GM12878 (cell line): ENCODE measurements at regions not wholly inside any gene's neighbourhood (a gene's known extent, or its start where the extent isn't known, plus 50 kb on each side); places are given as distances from the start of the nearest gene placed in this dataset.

Source experiments
- ATAC-seq: fragments of 200-7000 bp; cut with Tn5 transposase; 3 replicates; pipeline ENCODE4 v1.9.1; 2020; ENCODE audit warnings: mild to moderate bottlenecking, moderate library complexity
- BruUV-seq: library from RNA; stranded (reverse); fragments of 400-500 nt; replicated peaks from 2 replicates; lab custom pipeline; 2021; lab: Mats Ljungman, UMichigan
- CTCF ChIA-PET: fragments of 300-600 bp; sonication (Branson Sonifier 250); formaldehyde crosslinking; extraction: SDS; loops from one replicate; lab custom pipeline; 2021; ENCODE audit warnings: inconsistent platforms; lab: Yijun Ruan, JAX
- POLR2A ChIA-PET: fragments of 350-600 bp; formaldehyde crosslinking; extraction: SDS; loops from one replicate; lab custom pipeline; 2021; ENCODE audit warnings: inconsistent platforms; lab: Charles Lee
- RAD21 ChIA-PET: fragments of 300-600 bp; sonication (Branson Sonifier 250); formaldehyde crosslinking; loops from one replicate; lab custom pipeline; 2023; ENCODE audit warnings: antibody characterized with exemption; ENCODE audit not compliant: unreplicated experiment; lab: Charles Lee
- SMC1A ChIA-PET: fragments of 300-600 bp; sonication (Branson Sonifier 250); formaldehyde crosslinking; loops from one replicate; lab custom pipeline; 2023; ENCODE audit not compliant: unreplicated experiment, uncharacterized antibody; lab: Charles Lee
- DNase-seq: peaks from one replicate; pipeline ENCODE4 v3.0.0-alpha.2; 2011; ENCODE audit warnings: low read depth, low spot score
- FAIRE-seq: peaks from 3 replicates; lab custom pipeline; 2011; peaks lifted over from hg19 to GRCh38; lab: Jason Lieb, UNC
- H2AFZ ChIP-seq: 2 replicates; pipeline ENCODE4 v1.6.0; 2011; ENCODE audit warnings: low read depth, low read length, control low read depth; ENCODE audit not compliant: control insufficient read depth
- H3K27ac ChIP-seq: 2 replicates; pipeline ENCODE4 v1.5.1; 2011; ENCODE audit warnings: control low read depth; ENCODE audit not compliant: control insufficient read depth, insufficient read depth
- H3K27me3 ChIP-seq, 2 experiments: replicated peaks in 1 of 2; 2 replicates each; pipeline versions ENCODE4 v1.6.0 to v1.6.1; 2011; ENCODE audit warnings: low read length in 1 of 2; ENCODE audit not compliant: control insufficient read depth in 2 of 2, insufficient read depth in 2 of 2
- H3K36me3 ChIP-seq, 2 experiments: 2 replicates each; pipeline ENCODE4 v1.5.1; 2011; ENCODE audit warnings: low read length in 1 of 2; ENCODE audit not compliant: control insufficient read depth in 2 of 2, insufficient read depth in 2 of 2
- H3K4me1 ChIP-seq: 2 replicates; pipeline ENCODE4 v1.6.1; 2011; ENCODE audit warnings: mild to moderate bottlenecking, low read length, moderate library complexity, mixed read lengths; ENCODE audit not compliant: control insufficient read depth, insufficient read depth
- H3K4me2 ChIP-seq: 2 replicates; pipeline ENCODE4 v1.6.0; 2011; ENCODE audit warnings: control low read depth; ENCODE audit not compliant: control insufficient read depth, insufficient read depth
- H3K4me3 ChIP-seq: fragments of 200-600 bp; sonication (generic); 2 replicates; pipeline ENCODE4 v1.5.1; 2016
- H3K79me2 ChIP-seq: 2 replicates; pipeline ENCODE4 v1.6.0; 2011; ENCODE audit warnings: low read length; ENCODE audit not compliant: control insufficient read depth, insufficient read depth
- H3K9ac ChIP-seq: 2 replicates; pipeline ENCODE4 v1.8.0; 2011; ENCODE audit warnings: low read length, control low read depth, mixed read lengths; ENCODE audit not compliant: control insufficient read depth, insufficient read depth
- H3K9me3 ChIP-seq: replicated peaks from 3 replicates; pipeline ENCODE4 v1.5.1; 2011; ENCODE audit warnings: mild to moderate bottlenecking, low read length; ENCODE audit not compliant: control insufficient read depth, insufficient read depth
- H4K20me1 ChIP-seq: 2 replicates; pipeline ENCODE4 v1.6.0; 2011; ENCODE audit not compliant: control insufficient read depth, insufficient read depth
- BACH1 ChIP-seq: fragments of 450-650 bp; IDR thresholded peaks from 2 replicates; pipeline ENCODE4 v1.6.1; 2017; ENCODE audit warnings: mild to moderate bottlenecking, borderline replicate concordance
- BRCA1 ChIP-seq: IDR thresholded peaks from 2 replicates; pipeline ENCODE4 v1.6.1; 2011; ENCODE audit warnings: low read depth, low read length, improper control_type of control experiment
- CEBPB ChIP-seq, 2 experiments: fragments of 150-350 bp in 1 of 2; IDR thresholded peaks; 2 replicates each; pipeline ENCODE4 v1.6.1; 2012 to 2014; ENCODE audit warnings: low read depth in 2 of 2, low read length in 2 of 2, borderline replicate concordance in 1 of 2, inconsistent platforms in 1 of 2
- DPF2 ChIP-seq: fragments of 450-650 bp; IDR thresholded peaks from 2 replicates; pipeline ENCODE4 v1.6.1; 2017; ENCODE audit warnings: mild to moderate bottlenecking
- HCFC1 ChIP-seq: fragments of 150-350 bp; IDR thresholded peaks from 2 replicates; pipeline ENCODE4 v1.6.1; 2014; ENCODE audit warnings: low read length
- LARP7 ChIP-seq: fragments of 450-650 bp; IDR thresholded peaks from 2 replicates; pipeline ENCODE4 v1.6.1; 2017; ENCODE audit warnings: mild to moderate bottlenecking
- NR2F1 ChIP-seq: fragments of 450-650 bp; conservative IDR thresholded peaks from 2 replicates; pipeline ENCODE4 v1.6.1; 2017; ENCODE audit warnings: mild to moderate bottlenecking
- PAX5 ChIP-seq: IDR thresholded peaks from 2 replicates; pipeline ENCODE4 v1.6.1; 2011; ENCODE audit warnings: low read depth, low read length, borderline replicate concordance
- SMARCA5 ChIP-seq: fragments of 450-650 bp; IDR thresholded peaks from 2 replicates; pipeline ENCODE4 v1.6.1; 2017; ENCODE audit warnings: mild to moderate bottlenecking
- YY1 ChIP-seq: IDR thresholded peaks from 2 replicates; pipeline ENCODE4 v1.6.1; 2011; ENCODE audit warnings: low read depth, mild to moderate bottlenecking, low read length
- ZNF24 ChIP-seq: fragments of 450-650 bp; IDR thresholded peaks from 2 replicates; pipeline ENCODE4 v1.6.1; 2017; ENCODE audit warnings: antibody characterized with exemption, mild to moderate bottlenecking
- ZNF274 ChIP-seq: IDR thresholded peaks from one replicate; pipeline ENCODE4 v1.8.0; 2011; ENCODE audit not compliant: insufficient read length, insufficient read depth
- ZNF622 ChIP-seq: fragments of 450-650 bp; IDR thresholded peaks from 2 replicates; pipeline ENCODE4 v1.6.1; 2017; ENCODE audit warnings: mild to moderate bottlenecking, inconsistent platforms
- WGBS: methylation state at CpG from one replicate; pipeline ENCODE4 v1.1.6; 2016; ENCODE audit warnings: low lambda C conversion rate; ENCODE audit not compliant: insufficient replicate concordance, insufficient coverage; ENCODE audit errors: missing lambda C conversion rate; 5-methylcytosine and 5-hydroxymethylcytosine counted together
- in situ Hi-C: fragments of 300-500 bp; cut with MboI; formaldehyde crosslinking; loops from 9 replicates; pipeline ENCODE4 v1.14.3; 2018; ENCODE audit warnings: mixed read lengths
- intact Hi-C: fragments of 100-400 bp; cut with micrococcal nuclease; formaldehyde crosslinking; loops from one replicate; pipeline ENCODE4 v1.14.2; 2022; ENCODE audit not compliant: unreplicated experiment
- TF ChIP-seq, protein P1 (sequence below): fragments of 150-350 bp; IDR thresholded peaks from 2 replicates; pipeline ENCODE4 v1.6.1; 2016; ENCODE audit warnings: low read depth, low read length
- TF ChIP-seq, protein P2 (sequence below): IDR thresholded peaks from 2 replicates; pipeline ENCODE4 v1.6.1; 2012; ENCODE audit warnings: mild to moderate bottlenecking, low read depth, low read length
- TF ChIP-seq, protein P3 (sequence below): IDR thresholded peaks from 2 replicates; pipeline ENCODE4 v1.6.1; 2011; ENCODE audit warnings: borderline replicate concordance, low read depth, mild to moderate bottlenecking, moderate library complexity, mixed read lengths, low read length; ENCODE audit not compliant: insufficient read depth; ENCODE audit errors: extremely low read length
- TF ChIP-seq, protein P4 (sequence below): IDR thresholded peaks from 2 replicates; pipeline ENCODE4 v1.6.1; 2011; ENCODE audit warnings: low read depth, low read length, improper control_type of control experiment, borderline replicate concordance

DNA sequence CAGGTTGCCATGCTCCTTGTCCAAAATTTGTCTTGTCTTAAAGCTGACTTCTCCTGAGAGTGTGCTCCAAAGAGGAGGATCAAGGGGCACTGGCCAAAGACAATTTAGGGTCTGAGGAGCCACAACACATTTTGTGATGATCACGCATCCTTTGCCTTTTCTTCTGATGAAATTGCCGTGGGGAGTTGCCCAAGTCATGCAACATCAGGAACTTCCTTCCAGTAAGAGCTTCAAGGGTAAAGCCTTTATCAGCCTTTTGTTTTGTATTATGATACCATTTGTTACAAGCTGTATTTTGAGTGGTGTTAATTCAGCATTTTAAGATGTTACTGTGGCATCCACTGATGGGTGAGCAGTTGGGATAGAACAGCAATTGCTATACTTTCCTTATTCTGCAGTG, 131.2 kb upstream of the MKI67 start (continued):
- TF ChIP-seq, protein P1, sequence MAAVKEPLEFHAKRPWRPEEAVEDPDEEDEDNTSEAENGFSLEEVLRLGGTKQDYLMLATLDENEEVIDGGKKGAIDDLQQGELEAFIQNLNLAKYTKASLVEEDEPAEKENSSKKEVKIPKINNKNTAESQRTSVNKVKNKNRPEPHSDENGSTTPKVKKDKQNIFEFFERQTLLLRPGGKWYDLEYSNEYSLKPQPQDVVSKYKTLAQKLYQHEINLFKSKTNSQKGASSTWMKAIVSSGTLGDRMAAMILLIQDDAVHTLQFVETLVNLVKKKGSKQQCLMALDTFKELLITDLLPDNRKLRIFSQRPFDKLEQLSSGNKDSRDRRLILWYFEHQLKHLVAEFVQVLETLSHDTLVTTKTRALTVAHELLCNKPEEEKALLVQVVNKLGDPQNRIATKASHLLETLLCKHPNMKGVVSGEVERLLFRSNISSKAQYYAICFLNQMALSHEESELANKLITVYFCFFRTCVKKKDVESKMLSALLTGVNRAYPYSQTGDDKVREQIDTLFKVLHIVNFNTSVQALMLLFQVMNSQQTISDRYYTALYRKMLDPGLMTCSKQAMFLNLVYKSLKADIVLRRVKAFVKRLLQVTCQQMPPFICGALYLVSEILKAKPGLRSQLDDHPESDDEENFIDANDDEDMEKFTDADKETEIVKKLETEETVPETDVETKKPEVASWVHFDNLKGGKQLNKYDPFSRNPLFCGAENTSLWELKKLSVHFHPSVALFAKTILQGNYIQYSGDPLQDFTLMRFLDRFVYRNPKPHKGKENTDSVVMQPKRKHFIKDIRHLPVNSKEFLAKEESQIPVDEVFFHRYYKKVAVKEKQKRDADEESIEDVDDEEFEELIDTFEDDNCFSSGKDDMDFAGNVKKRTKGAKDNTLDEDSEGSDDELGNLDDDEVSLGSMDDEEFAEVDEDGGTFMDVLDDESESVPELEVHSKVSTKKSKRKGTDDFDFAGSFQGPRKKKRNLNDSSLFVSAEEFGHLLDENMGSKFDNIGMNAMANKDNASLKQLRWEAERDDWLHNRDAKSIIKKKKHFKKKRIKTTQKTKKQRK = no peak

DNA sequence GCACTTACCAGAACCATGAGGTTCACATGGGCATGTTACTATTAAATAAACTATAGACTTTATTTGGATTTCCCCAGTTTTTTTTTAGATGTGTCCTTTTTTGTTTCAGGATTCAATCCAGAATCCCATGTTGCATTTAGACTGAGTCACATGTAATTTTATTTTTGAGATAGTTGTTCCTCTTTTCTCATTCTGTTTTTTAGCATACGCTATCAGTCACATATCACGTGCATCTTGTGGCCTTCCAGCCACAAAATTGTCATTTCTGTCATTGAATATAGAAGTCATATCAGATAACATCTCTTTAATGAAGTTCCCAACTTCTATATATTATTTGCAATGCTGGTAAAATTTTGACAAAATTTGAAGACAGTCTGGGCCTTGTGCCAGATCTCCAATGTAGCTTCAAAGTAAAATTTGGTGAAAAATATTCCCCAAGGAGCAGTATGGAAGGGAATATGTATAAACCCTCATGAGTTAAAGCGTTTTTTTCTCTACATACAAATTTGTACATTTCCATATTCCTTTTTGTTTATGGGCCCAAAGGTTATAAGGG, 132.3 kb upstream of the MKI67 start:
- ChIA-PET SMC1A (no interaction called here), CTCF (no interaction called here), POLR2A (no interaction called here), RAD21 (no interaction called here)
- in situ Hi-C loops (no loop called here), intact Hi-C loops (no loop called here)
- no peak for ATAC-seq
- Histone ChIP-seq H3K27ac (no peak overlapping the region), H3K9me3 (no peaks in the 10 kb centered on the region), H3K4me2 (no peak overlapping the region), H3K4me3 (no peak overlapping the region), H3K36me3 (no peaks in the 10 kb centered on the region), H3K9ac (no peak overlapping the region), H3K79me2 (no peaks in the 10 kb centered on the region), H2AFZ (no peak overlapping the region), H3K4me1 (no peaks in the 10 kb centered on the region), H3K27me3 (no peaks in the 10 kb centered on the region), H4K20me1 (no peaks in the 10 kb centered on the region)
- DNase-seq = no peak
- no TSS peak for BruUV-seq
- 2% methylated on average over 3 of the region's 3 CpGs for WGBS
- FAIRE-seq = no peak
- TF ChIP-seq YY1 (no peak), ZNF274 (no peak), SMARCA5 (no peak), ZNF24 (no peak), ZNF622 (no peak), CEBPB (IDR thresholded peaks at IDR 0.05; ENCODE audit: borderline replicate concordance in 1 of 2, low read depth in 2 of 2, low read length in 2 of 2) (no peak), BACH1 (no peak), BRCA1 (no peak), HCFC1 (no peak), LARP7 (no peak), DPF2 (no peak), NR2F1 (no peak), PAX5 (no peak)
- TF ChIP-seq, protein P2, sequence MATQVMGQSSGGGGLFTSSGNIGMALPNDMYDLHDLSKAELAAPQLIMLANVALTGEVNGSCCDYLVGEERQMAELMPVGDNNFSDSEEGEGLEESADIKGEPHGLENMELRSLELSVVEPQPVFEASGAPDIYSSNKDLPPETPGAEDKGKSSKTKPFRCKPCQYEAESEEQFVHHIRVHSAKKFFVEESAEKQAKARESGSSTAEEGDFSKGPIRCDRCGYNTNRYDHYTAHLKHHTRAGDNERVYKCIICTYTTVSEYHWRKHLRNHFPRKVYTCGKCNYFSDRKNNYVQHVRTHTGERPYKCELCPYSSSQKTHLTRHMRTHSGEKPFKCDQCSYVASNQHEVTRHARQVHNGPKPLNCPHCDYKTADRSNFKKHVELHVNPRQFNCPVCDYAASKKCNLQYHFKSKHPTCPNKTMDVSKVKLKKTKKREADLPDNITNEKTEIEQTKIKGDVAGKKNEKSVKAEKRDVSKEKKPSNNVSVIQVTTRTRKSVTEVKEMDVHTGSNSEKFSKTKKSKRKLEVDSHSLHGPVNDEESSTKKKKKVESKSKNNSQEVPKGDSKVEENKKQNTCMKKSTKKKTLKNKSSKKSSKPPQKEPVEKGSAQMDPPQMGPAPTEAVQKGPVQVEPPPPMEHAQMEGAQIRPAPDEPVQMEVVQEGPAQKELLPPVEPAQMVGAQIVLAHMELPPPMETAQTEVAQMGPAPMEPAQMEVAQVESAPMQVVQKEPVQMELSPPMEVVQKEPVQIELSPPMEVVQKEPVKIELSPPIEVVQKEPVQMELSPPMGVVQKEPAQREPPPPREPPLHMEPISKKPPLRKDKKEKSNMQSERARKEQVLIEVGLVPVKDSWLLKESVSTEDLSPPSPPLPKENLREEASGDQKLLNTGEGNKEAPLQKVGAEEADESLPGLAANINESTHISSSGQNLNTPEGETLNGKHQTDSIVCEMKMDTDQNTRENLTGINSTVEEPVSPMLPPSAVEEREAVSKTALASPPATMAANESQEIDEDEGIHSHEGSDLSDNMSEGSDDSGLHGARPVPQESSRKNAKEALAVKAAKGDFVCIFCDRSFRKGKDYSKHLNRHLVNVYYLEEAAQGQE = no peak
- TF ChIP-seq, protein P3, sequence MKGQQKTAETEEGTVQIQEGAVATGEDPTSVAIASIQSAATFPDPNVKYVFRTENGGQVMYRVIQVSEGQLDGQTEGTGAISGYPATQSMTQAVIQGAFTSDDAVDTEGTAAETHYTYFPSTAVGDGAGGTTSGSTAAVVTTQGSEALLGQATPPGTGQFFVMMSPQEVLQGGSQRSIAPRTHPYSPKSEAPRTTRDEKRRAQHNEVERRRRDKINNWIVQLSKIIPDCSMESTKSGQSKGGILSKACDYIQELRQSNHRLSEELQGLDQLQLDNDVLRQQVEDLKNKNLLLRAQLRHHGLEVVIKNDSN = no peak
- TF ChIP-seq, protein P4, sequence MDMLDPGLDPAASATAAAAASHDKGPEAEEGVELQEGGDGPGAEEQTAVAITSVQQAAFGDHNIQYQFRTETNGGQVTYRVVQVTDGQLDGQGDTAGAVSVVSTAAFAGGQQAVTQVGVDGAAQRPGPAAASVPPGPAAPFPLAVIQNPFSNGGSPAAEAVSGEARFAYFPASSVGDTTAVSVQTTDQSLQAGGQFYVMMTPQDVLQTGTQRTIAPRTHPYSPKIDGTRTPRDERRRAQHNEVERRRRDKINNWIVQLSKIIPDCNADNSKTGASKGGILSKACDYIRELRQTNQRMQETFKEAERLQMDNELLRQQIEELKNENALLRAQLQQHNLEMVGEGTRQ = no peak
